HepG2 (cell line): ENCODE measurements at regions not wholly inside any gene's neighbourhood (a gene's known extent, or its start where the extent isn't known, plus 50 kb on each side); places are given as distances from the start of the nearest gene placed in this dataset.
"Not testable (repeated sequence)": the region's sequence is repeated elsewhere in the genome, so short reads cannot be mapped to it uniquely, and the experiment has no call there.

Source experiments
- ATAC-seq: fragments of 200-7000 bp; cut with Tn5 transposase; 3 replicates; pipeline ENCODE4 v1.9.1; 2020; ENCODE audit warnings: mild to moderate bottlenecking, moderate library complexity
- BruUV-seq: library from RNA; stranded (reverse); fragments of 400-500 nt; replicated peaks from 2 replicates; lab custom pipeline; 2021; lab: Mats Ljungman, UMichigan
- CTCF ChIA-PET: fragments of 300-600 bp; formaldehyde crosslinking; extraction: SDS; loops from one replicate; lab custom pipeline; 2021; ENCODE audit warnings: low total read pairs, inconsistent platforms, low intra/inter-chr PET ratio; lab: Yijun Ruan, JAX
- POLR2A ChIA-PET: fragments of 350-600 bp; sonication (Branson Sonifier 250); formaldehyde crosslinking; loops from one replicate; lab custom pipeline; 2020; ENCODE audit warnings: antibody characterized with exemption, inconsistent platforms; lab: Yijun Ruan, JAX
- DNase-seq: peaks from one replicate; pipeline ENCODE4 v3.0.0-alpha.2; 2015; ENCODE audit warnings: low spot score
- FAIRE-seq: peaks from 3 replicates; lab custom pipeline; 2011; peaks lifted over from hg19 to GRCh38; lab: Jason Lieb, UNC
- H2AFZ ChIP-seq: one replicate; pipeline ENCODE4 v1.6.1; 2011; ENCODE audit warnings: low read length, inconsistent platforms
- H3K27ac ChIP-seq: fragments of 300-600 bp; 3 replicates; pipeline ENCODE4 v1.8.0; 2011; ENCODE audit warnings: mixed run types, mild to moderate bottlenecking, mixed read lengths, low read length, inconsistent platforms; ENCODE audit not compliant: insufficient read depth; ENCODE audit errors: extremely low read length
- H3K27me3 ChIP-seq, 2 experiments: fragments of 200-600 bp in 1 of 2; 2 replicates in 1 of 2; 3 replicates in 1 of 2; pipeline versions ENCODE4 v1.6.0 to v1.8.0; 2011; ENCODE audit warnings: low read length in 2 of 2, mild to moderate bottlenecking in 2 of 2, moderate library complexity in 2 of 2, inconsistent platforms in 1 of 2; ENCODE audit not compliant: insufficient read depth in 2 of 2, control insufficient read depth in 1 of 2
- H3K36me3 ChIP-seq, 2 experiments: fragments of 200-600 bp in 1 of 2; replicated peaks in 1 of 2; 2 replicates in 1 of 2; 3 replicates in 1 of 2; pipeline versions ENCODE4 v1.5.1 to v1.8.0; 2011; ENCODE audit warnings: low read length in 2 of 2, inconsistent platforms in 1 of 2; ENCODE audit not compliant: insufficient read depth in 2 of 2, control insufficient read depth in 1 of 2
- H3K4me1 ChIP-seq: 2 replicates; pipeline ENCODE4 v1.5.1; 2012; ENCODE audit warnings: low read length, inconsistent platforms; ENCODE audit not compliant: insufficient read depth
- H3K4me2 ChIP-seq: 2 replicates; pipeline ENCODE4 v1.6.0; 2011; ENCODE audit warnings: low read depth, low read length, inconsistent platforms
- H3K4me3 ChIP-seq, 3 experiments: fragments of 200-600 bp in 1 of 3; sonication (generic), shearing (Covaris generic) in 1 of 3; replicated peaks in 1 of 3; 2 replicates each; pipeline ENCODE4 v1.5.1; 2011 to 2016; ENCODE audit warnings: low read length in 3 of 3, inconsistent platforms in 2 of 3, low read depth in 2 of 3, mild to moderate bottlenecking in 2 of 3, control low read depth in 1 of 3, mixed read lengths in 1 of 3; ENCODE audit not compliant: insufficient read depth in 1 of 3
- H3K79me2 ChIP-seq: one replicate; pipeline ENCODE4 v1.6.1; 2011; ENCODE audit warnings: low read length, inconsistent platforms; ENCODE audit not compliant: insufficient read depth
- H3K9ac ChIP-seq: 2 replicates; pipeline ENCODE4 v1.6.0; 2011; ENCODE audit warnings: mild to moderate bottlenecking, low read depth, low read length, inconsistent platforms; ENCODE audit not compliant: insufficient read depth
- H3K9me3 ChIP-seq: 2 replicates; pipeline ENCODE4 v1.5.1; 2012; ENCODE audit warnings: mild to moderate bottlenecking, low read length
- H4K20me1 ChIP-seq: 2 replicates; pipeline ENCODE4 v1.6.0; 2011; ENCODE audit warnings: inconsistent platforms, mild to moderate bottlenecking, low read length, moderate library complexity; ENCODE audit not compliant: insufficient read depth
- CEBPG ChIP-seq: IDR thresholded peaks from 2 replicates; pipeline ENCODE4 v1.6.1; 2016
- FOSL2 ChIP-seq: sonication (generic); formaldehyde crosslinking; IDR thresholded peaks from 2 replicates; pipeline ENCODE4 v1.4.0; 2020; ENCODE audit warnings: missing genetic modification reagents
- GABPA ChIP-seq, 2 experiments: IDR thresholded peaks; 2 replicates each; pipeline ENCODE4 v1.6.1; 2011 to 2016; ENCODE audit warnings: low read depth in 2 of 2, low read length in 1 of 2, missing biosample characterization in 1 of 2, missing genetic modification characterization in 1 of 2
- GATAD2A ChIP-seq: IDR thresholded peaks from 2 replicates; pipeline ENCODE4 v1.6.1; 2016
- HDAC2 ChIP-seq: sonication (generic); formaldehyde crosslinking; IDR thresholded peaks from 2 replicates; pipeline ENCODE4 v1.4.0; 2020; ENCODE audit warnings: missing genetic modification reagents
- IRF2 ChIP-seq: IDR thresholded peaks from 2 replicates; pipeline ENCODE4 v1.6.1; 2018; ENCODE audit warnings: missing genetic modification reagents, missing compliant biosample characterization
- KDM6A ChIP-seq: IDR thresholded peaks from 2 replicates; pipeline ENCODE4 v1.6.1; 2016; ENCODE audit warnings: low read depth
- KLF11 ChIP-seq: IDR thresholded peaks from 2 replicates; pipeline ENCODE4 v1.6.1; 2016; ENCODE audit warnings: missing compliant biosample characterization
- NCOA2 ChIP-seq: sonication (generic); formaldehyde crosslinking; IDR thresholded peaks from 2 replicates; pipeline ENCODE4 v1.8.0; 2022; ENCODE audit warnings: inconsistent platforms
- NR2F6 ChIP-seq, 2 experiments: IDR thresholded peaks; 2 replicates each; pipeline ENCODE4 v1.6.1; 2016; ENCODE audit warnings: antibody characterized with exemption in 1 of 2, mild to moderate bottlenecking in 1 of 2
- PAXIP1 ChIP-seq: sonication (generic); formaldehyde crosslinking; conservative IDR thresholded peaks from 2 replicates; pipeline ENCODE4 v1.4.0; 2020; ENCODE audit warnings: mild to moderate bottlenecking, missing genetic modification reagents, moderate library complexity
- SOX6 ChIP-seq, 2 experiments: fragments of 450-650 bp in 1 of 2; sonication (generic) in 1 of 2; formaldehyde crosslinking in 1 of 2; IDR thresholded peaks; 2 replicates each; pipeline versions ENCODE4 v1.4.0 to v1.6.1; 2017 to 2020; ENCODE audit warnings: antibody characterized with exemption in 1 of 2, mild to moderate bottlenecking in 1 of 2, missing genetic modification reagents in 1 of 2
- WGBS: methylation state at CpG from one replicate; pipeline ENCODE4 v1.1.6; 2017; ENCODE audit warnings: low lambda C conversion rate; 5-methylcytosine and 5-hydroxymethylcytosine counted together
- in situ Hi-C: cut with HindIII; loops from 2 replicates; pipeline ENCODE4 v1.10.0; 2017; ENCODE audit warnings: low pct_unique_long_range_greater_than_20kb; ENCODE audit not compliant: extremely low pct_ligation_motif_present
- intact Hi-C: fragments of 100-400 bp; cut with micrococcal nuclease; formaldehyde crosslinking; loops from one replicate; pipeline ENCODE4 v1.10.0; 2022; ENCODE audit not compliant: unreplicated experiment
- TF ChIP-seq, protein P1 (sequence below): sonication (generic); formaldehyde crosslinking; IDR thresholded peaks from 2 replicates; pipeline ENCODE4 v1.5.1; 2020; ENCODE audit warnings: mild to moderate bottlenecking, missing genetic modification reagents, borderline replicate concordance
- TF ChIP-seq, protein P2 (sequence below), 2 experiments: fragments of 450-650 bp in 1 of 2; sonication (generic) in 1 of 2; formaldehyde crosslinking; IDR thresholded peaks; 2 replicates each; pipeline versions ENCODE4 v1.5.0 to v1.8.0; 2020 to 2022; ENCODE audit warnings: mild to moderate bottlenecking in 1 of 2, missing genetic modification reagents in 1 of 2

GRCh38 chr7:66438703-66439405, 189.8 kb upstream of the KCTD7 start:
- peak; percentile 54 for ATAC-seq
- in situ Hi-C loops; H4K20me1 ChIP-seq; CTCF ChIA-PET; H3K27me3 ChIP-seq; H3K36me3 ChIP-seq; H3K79me2 ChIP-seq; intact Hi-C loops; H2AFZ ChIP-seq; H3K9me3 ChIP-seq; TF ChIP-seq SOX6 (IDR thresholded peaks at IDR 0.05); GABPA (IDR thresholded peaks at IDR 0.05; ENCODE audit: low read depth, low read length): not testable (repeated sequence)
- Histone ChIP-seq H3K4me2 (peak overlapping the region; percentile 67), H3K4me1 (peaks cover 81% of the 10 kb centered on the region), H3K9ac (peak overlapping the region; percentile 72), H3K27ac (peak overlapping the region; percentile 98), H3K4me3 (peak overlapping the region; percentile 15 to 44 (median 20); a peak in 4 of 6 replicates)
- WGBS: 0% methylated on average over 1 of the region's 1 CpG
- POLR2A ChIA-PET: interaction anchor here (1.2 to 1.9 kb wide), 2 partner anchors 55 to 98 kb away, joined by 3 to 8 read pairs; no protein-coding TSS in a partner anchor
- BruUV-seq: TSS peak; percentile 78
- DNase-seq: peak; percentile 84
- peak; percentile 43 for FAIRE-seq
- peak; percentile 87 for TF ChIP-seq SOX6 (CRISPR knock-in tag; IDR thresholded peaks at IDR 0.05)
- peak; percentile 69 for TF ChIP-seq FOSL2 (CRISPR knock-in tag)
- 0 out of 2 replicates have a peak, but pooled peaks have one; percentile 29 for TF ChIP-seq IRF2 (CRISPR knock-in tag)
- 0 out of 2 replicates have a peak, but pooled peaks have one; percentile 18 for TF ChIP-seq KLF11 (CRISPR knock-in tag)
- TF ChIP-seq, protein P1, sequence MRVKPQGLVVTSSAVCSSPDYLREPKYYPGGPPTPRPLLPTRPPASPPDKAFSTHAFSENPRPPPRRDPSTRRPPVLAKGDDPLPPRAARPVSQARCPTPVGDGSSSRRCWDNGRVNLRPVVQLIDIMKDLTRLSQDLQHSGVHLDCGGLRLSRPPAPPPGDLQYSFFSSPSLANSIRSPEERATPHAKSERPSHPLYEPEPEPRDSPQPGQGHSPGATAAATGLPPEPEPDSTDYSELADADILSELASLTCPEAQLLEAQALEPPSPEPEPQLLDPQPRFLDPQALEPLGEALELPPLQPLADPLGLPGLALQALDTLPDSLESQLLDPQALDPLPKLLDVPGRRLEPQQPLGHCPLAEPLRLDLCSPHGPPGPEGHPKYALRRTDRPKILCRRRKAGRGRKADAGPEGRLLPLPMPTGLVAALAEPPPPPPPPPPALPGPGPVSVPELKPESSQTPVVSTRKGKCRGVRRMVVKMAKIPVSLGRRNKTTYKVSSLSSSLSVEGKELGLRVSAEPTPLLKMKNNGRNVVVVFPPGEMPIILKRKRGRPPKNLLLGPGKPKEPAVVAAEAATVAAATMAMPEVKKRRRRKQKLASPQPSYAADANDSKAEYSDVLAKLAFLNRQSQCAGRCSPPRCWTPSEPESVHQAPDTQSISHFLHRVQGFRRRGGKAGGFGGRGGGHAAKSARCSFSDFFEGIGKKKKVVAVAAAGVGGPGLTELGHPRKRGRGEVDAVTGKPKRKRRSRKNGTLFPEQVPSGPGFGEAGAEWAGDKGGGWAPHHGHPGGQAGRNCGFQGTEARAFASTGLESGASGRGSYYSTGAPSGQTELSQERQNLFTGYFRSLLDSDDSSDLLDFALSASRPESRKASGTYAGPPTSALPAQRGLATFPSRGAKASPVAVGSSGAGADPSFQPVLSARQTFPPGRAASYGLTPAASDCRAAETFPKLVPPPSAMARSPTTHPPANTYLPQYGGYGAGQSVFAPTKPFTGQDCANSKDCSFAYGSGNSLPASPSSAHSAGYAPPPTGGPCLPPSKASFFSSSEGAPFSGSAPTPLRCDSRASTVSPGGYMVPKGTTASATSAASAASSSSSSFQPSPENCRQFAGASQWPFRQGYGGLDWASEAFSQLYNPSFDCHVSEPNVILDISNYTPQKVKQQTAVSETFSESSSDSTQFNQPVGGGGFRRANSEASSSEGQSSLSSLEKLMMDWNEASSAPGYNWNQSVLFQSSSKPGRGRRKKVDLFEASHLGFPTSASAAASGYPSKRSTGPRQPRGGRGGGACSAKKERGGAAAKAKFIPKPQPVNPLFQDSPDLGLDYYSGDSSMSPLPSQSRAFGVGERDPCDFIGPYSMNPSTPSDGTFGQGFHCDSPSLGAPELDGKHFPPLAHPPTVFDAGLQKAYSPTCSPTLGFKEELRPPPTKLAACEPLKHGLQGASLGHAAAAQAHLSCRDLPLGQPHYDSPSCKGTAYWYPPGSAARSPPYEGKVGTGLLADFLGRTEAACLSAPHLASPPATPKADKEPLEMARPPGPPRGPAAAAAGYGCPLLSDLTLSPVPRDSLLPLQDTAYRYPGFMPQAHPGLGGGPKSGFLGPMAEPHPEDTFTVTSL (CRISPR knock-in tag): peak; percentile 32; the same call in 1 of the 2 replicates
- TF ChIP-seq KDM6A (CRISPR knock-in tag): peak; percentile 62; the same call in 1 of the 2 replicates
- peak; percentile 90 for TF ChIP-seq GATAD2A
- TF ChIP-seq NR2F6 (IDR thresholded peaks at IDR 0.05): peak; percentile 75
- peak; percentile 87 for TF ChIP-seq NR2F6 (CRISPR knock-in tag; IDR thresholded peaks at IDR 0.05)
- TF ChIP-seq NCOA2 (CRISPR knock-in tag): peak; percentile 87
- peak; percentile 61; the same call in 1 of the 2 replicates for TF ChIP-seq CEBPG
- peak; percentile 71; the same call in 1 of the 2 replicates for TF ChIP-seq HDAC2 (CRISPR knock-in tag)
- 0 out of 2 replicates have a peak, but pooled peaks have one; percentile 16 for TF ChIP-seq GABPA (CRISPR knock-in tag; IDR thresholded peaks at IDR 0.05; ENCODE audit: low read depth)
- TF ChIP-seq, protein P2, sequence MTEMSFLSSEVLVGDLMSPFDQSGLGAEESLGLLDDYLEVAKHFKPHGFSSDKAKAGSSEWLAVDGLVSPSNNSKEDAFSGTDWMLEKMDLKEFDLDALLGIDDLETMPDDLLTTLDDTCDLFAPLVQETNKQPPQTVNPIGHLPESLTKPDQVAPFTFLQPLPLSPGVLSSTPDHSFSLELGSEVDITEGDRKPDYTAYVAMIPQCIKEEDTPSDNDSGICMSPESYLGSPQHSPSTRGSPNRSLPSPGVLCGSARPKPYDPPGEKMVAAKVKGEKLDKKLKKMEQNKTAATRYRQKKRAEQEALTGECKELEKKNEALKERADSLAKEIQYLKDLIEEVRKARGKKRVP (CRISPR knock-in tag; IDR thresholded peaks at IDR 0.05): peak in 1 of 2 experiments; percentile 50; a peak in 1 of 4 replicates
- TF ChIP-seq PAXIP1 (CRISPR knock-in tag): peak; percentile 88
